NOMO-1 treated with DMSO at 0.1 percent for 48 hours (cell line): ENCODE measurements at regions not wholly inside any gene's neighbourhood (a gene's known extent, or its start where the extent isn't known, plus 50 kb on each side); places are given as distances from the start of the nearest gene placed in this dataset.

ENCODE experiments used
- DNase-seq: peaks from one replicate; lab custom pipeline; 2025; ENCODE audit not compliant: unreplicated experiment; lab: John Stamatoyannopoulos, UW

DNA sequence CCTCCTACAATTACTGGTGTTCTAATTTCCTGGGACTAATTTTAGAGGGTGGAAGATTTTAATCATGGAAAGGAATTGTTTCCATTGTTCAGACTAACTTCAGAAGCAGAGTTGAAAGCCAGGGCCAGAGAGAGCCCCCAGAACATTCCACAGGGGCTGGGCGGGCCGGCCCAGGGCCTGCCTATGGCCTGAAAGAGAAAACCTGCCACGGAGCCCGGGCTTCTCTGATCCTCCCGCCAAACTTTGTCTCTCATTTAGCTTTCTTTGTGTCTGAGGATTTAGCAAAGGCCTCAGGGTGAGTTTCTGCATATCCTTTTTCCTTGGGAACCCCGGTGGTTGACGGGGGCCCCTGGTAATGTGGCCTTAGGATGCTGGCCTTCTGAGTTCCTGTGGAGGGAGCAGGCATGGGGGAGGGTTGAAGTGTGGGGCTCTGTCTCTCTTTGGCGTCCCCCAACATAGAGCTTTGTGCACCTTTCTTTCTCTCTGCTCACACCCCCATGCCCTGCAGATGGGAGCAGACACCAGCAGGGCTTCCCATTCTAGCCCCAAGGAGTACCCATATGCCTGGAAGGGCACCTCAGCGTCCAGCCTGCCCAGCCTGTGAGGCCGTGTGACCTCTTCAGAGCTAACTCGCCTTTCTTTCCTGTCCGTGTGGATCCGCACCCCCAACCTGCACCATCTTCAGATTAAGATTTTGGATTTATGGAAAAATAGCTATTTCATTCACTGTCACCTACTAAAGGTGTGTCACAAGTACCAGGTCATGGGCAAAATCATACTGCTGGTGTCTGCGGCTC is 539.5 kb downstream of the FGF9 start:
- no peak for DNase-seq

DNA sequence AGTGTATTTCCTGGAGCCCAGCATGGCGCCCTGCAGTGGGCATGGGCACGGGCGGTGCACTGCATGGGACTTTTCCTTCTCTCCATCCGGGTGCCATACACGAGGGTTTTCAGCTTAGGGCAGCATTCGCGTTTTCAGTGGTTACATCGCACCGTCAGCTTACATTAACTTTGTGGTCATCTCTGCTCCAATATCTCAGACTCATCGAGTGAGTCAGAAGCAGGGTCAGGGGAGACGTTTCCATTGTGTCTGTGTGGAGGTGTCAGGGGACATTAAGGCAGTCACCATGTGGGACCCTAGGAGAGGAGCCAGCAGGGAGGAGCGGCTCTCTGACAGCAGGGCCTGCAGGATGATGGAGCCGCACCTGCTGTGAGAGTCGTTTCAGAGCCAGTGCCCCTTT is 541.0 kb downstream of the FGF9 start:
- DNase-seq: no peak

DNA sequence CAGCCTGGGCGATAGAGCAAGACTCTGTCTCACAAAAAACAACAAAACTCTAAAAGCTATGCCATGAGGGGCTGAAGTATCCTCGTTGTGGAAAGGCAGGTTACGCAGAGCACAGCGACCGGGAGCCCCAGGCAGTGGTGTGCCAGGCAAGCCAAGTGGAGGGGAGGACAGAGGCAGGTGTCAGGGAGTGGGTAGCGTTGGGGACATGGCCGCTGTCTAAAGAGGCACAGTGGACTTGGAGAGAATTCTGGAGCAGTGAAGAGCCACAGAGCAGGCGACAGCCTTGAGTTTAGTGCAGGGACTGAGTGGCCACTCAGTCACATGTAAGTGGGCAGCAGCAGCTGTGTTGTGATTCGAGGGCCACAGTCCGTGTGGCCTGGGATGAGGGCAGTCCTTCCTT is 541.7 kb downstream of the FGF9 start:
- DNase-seq: no peak

DNA sequence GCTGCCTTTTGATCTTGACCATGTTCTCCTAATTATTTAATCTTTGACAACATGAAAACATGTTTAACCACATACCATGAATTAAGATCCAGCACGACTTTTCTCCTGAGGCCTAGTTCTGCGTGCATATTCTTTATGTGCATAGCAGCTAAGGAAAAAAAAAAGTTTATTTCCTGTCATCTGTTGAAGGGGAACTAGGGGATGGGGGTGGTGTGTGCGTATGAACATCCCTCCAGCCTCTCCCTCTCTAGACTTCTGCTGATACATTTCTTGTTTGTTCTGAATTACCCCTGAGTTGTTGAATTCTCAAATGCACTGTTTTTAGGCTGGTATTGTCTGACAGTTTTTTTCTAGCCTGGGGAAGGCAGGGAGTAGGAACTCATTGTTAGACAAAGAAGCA is 543.3 kb downstream of the FGF9 start:
- DNase-seq: no peak

DNA sequence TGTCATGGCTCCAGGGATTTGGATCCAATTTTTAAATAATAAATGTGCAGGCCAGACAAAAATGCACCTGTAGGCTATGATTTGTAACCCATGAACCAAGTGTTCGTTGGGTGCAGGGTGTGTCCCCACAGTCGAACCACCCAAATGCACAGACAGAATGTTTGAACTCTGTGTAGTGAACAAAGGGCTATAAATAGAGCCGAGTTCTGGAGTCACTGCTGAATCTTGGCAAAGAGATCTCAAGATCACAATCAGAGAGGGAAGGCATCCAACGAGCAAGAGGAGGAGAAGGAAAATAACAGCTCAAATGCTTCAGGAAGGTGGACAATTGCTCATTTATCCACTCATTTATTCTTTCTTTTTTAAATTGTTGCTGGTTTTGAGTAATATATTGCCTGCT is 547.9 kb downstream of the FGF9 start:
- DNase-seq: no peak

DNA sequence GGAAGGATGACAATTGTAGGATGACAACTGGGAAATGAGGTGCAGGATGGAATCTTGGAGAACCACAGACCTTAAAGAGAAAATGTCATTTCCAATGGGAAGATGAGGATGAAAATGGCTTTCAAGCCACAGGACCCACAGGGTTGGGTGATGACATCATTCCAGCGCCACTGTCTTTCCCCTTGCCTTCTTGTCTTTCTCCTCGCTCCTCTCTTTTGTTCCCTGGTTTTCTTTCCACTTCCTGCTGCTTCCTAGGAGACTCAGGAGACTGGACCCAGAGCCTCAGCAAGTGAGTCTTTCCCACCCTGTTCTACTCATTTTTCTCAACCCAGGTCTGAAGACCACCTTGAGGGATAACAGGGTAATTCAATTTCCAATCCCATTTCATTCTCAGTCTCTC is 548.8 kb downstream of the FGF9 start:
- no peak for DNase-seq

DNA sequence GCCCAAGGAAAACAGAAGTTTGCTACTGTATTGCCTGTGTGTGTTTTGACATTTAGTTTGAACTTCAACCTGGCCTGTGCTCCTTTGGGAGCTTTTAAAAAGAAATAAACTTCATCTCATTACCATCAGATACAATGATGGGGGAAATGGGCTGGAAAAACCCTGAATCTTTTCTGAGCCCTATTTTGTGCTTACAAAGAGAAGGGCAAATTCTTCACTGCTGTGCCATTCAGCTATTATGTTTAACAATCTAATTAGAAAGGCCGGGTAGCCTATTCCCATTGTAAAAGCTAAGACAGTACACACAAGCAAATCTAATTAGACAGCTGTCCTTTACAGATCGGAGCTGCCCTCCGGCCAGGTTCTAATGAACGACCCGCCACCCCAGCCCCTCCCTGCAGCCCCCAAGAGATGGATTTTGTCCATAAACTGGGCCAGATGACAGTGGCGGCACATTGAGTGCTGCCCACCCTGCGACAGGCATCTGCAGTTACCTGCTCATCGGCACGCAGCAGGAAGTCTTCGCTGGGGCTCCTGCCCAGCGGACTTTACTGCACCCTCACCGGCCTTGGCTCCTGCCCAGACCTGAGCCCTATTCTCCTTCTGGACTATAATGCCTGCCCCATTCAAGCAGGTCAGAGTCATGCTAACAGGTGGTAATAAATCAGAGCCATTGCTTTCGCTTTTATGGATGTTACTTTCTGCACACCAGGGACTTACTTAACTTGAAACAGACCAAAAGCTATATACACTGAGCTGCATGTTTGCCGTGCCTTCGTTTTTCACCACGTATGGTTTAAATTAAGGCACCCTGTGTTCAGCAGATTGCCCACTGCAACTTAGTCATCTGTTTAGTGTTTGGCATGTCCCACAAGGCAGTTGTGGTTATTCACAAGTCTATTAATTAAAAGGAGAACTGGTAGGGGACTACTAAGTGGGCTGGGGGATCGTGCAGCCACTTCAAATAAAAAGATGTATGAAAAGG is 549.6 kb downstream of the FGF9 start:
- no peak for DNase-seq

DNA sequence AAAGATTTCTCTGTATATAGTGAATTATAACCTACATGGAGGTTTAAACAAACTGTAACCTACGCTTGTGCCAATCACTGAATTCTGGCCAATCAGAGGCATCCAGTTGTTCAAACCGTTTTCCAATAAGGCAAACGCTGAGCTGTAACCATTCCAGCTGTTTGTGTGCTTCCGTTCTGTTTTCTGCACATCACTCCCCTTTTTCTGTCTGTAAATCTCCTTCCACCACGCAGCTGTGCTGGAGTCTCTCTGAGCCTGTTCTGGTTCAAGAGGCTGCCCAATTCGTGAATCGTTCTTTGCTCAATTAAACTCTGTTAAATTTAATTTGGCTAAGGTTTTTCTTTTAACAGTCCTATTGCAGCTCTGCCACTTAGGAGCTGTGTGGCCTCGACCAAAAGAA is 552.5 kb downstream of the FGF9 start:
- DNase-seq: no peak

DNA sequence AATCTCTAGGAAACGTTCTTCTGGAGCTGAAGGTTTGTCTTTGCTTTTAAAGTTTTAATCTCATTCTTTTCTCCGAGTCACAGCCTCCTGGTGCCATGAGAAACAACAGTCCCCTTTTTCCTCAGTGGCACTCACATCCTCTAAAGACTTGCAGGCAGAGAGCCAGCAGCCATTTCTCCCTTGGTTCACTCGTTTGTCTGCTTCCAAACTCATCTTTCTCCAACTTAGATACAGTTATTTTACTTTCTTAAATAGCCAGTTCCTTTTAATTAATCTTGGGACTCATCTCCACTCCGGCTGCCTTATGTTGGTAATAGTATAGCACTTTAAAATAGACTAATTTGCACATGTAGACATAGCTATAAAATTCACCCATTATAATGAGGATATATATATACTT is 555.2 kb downstream of the FGF9 start:
- DNase-seq: no peak

DNA sequence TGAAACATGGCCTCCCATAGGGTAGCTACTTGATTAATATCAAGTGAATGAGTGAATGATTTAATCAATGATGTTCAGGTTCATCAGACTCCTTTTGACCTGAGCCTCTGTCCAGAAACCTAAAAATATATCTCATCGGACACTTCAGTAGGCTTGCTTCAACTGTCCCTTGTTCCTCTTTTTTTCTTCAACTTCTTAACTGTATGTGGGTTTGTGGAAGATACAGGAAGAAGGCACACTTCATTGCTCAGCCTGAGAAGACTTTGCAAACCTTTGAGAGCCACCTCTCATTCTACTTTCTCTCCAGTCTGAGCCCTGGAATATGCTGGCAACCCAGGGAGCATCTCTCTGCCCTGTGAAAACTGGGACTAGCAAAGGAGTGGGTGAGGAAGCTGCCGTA is 557.0 kb downstream of the FGF9 start:
- peak; percentile 22 for DNase-seq

DNA sequence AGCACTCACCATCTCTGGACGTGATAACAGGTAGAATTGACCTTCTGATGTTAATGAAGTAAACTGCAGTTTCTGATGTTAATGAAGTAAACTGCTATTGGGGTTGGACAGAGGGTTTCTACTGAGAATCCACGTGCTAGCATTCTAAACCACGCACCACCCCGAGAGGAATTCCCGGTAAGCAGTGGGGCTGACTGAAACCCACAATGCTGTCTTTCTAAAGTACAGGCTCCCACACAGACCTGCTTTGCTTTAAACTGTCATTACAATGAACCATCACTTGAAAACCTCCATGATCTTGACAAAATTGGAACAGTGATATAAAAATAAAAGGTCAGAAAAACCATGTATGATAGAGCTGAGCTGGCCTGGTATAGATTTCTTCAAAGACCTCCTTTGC is 559.0 kb downstream of the FGF9 start:
- no peak for DNase-seq

DNA sequence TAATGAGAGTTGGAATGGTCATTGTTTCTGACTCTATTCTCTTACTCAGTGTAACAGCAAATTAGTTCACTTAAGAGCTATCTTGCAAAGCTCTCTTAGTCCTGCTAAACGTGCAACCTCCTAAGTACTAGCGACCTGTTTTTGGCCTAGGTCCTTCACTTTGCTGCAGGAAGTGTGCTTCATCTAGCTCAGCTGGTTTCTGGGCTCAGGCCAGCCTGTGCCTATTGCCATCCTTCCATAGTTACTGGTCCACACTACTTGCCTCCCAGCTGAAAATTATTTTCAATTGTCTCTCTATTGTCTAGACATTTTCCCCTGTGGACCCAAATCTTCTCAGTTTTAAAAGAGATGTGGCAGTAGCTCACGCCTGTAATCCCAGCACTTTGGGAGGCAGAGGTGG is 561.3 kb downstream of the FGF9 start:
- no peak for DNase-seq

DNA sequence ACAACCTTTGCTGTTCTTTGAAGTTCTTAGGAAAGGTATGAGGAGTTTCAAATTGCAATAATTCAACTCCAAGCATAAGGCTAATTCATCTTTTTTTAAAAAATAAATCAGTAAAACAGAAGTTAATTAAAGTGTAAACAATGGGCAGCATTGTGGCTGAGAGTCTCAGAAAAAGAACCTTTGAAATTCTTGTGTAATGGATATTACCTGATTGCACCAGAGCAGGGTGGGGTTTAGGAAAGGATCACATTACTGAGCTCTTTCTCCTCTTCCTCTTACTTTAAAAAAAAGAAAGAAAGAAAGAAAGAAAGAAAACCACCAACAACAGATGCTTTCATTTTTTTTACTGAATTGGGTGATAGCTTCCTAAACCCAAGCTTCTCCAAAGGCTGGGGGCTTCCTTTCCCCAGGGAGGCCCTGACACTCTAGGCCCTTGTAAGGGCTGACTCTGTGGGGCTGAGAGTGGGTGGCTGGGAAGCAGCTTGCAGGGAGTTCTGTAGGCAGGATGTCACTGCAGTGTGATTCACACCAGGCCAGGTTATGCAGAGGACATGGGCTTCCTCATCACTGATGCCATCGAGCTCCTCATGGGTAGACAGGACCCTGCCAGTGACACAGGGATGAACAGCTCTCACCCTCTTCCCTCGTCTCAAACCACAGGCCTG is 564.5 kb downstream of the FGF9 start:
- DNase-seq: no peak

DNA sequence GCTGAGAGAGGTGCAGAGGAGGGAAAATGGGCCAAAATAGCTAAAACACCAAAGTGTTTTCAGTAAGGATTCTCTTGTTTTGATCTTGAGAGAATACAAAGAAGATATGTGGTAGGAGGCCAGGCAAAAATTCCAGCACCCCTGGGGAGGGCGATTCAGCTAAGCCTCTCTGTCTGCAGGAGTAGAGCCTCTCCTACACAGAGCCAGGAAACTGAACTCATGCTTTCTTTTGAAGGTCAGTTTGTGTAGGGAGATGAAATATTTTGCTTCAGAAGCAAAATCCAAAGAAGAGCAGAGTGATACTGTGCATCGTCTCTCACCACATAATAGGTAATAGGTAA is 565.0 kb downstream of the FGF9 start:
- DNase-seq: no peak

DNA sequence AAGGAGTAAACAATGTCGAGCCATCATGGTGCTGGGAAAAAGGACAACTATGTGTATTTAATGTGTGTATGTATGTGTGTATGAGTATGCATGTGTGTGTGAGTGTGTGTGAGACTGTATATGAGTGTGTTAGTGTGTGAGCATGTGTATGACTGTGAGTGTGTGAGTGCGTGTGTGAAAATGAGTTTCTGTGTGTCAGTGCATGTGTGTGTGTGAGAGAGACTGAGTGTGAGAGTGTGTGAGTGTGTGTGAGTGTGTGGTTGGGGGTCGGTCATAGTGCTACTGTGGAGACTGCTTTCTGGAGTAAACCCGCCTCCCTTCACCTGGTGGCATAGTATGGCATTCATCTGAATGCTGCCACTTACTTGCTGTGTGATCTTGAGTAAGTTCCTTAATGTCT is 567.4 kb downstream of the FGF9 start:
- no peak for DNase-seq

DNA sequence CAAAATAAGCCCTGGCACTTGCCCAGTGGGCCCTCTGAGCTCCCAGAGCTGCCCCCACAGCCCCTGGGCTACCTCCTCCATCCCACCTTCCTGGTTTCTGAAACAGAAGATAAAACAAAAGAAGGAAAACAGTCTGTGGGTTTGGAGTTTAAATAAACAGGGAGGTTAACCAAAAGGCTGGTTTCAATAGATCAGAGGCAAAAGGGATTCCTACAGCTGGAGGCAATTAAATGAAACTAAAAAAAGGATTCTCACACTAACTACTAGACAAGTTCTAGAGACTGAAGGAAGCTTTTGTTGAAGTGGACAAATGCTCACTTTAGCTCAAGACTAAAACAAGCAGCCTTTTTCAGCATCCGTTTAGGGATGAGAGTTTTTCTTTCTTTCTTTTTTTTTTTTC is 569.8 kb downstream of the FGF9 start:
- DNase-seq: no peak

DNA sequence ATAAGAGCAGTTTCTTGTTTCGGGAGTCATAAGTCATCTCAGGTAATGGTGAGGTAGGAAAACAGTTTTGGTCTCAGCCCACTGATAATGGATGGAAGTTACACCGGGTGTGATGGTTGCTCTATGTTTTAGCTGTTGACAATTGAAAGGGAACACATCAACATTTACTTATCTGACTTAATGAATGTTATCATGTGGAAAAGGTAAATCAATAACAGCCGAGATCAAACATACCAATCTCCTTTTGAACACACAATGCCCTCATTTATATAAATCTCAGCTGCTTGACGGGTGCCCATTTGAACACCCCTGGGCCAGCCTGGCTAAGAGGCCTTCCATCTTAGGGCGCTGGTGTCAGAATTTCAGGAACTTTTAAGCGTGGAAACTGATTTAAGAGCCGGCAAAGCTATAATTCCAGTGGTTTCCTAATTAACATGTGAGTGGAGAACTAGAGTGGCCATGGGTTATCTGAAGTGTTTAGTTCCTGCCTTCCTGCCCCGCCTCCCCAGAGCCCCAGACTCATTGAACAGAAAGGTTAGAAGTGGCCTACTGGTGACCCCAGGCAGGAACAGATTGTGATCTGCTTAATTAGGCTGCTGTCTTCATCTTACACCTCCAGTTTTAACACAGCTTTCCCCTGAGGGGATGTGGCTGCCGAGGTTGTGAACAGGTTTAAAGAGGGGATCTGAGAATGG is 572.7 kb downstream of the FGF9 start:
- DNase-seq: no peak

DNA sequence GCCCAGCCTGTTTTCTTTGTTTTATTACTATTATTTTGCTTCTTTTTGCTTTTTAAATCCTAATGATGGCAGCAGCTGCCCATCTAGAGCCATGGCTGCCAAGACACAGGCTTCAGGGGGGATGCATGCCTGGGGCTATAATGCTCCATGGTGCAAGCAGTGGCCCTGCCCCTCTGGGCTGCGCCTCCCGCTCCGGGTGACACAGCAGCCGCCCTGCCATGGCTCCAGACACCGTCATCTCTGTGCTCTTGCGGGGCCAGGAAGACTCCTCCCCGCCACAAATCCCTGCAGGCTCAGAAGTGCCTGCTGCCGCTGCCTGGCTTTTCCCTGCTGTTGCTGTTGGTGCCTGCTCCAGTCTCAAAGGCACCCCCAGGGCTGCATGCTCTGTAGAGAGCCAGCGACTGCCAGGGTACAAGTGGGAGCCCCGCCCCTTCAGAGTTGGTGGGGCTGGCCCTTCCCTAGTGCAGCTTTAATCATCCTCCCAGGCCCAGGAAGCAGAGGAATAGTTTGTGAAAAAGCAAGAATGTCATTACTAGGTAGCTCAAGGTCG is 581.5 kb downstream of the FGF9 start:
- DNase-seq: no peak

DNA sequence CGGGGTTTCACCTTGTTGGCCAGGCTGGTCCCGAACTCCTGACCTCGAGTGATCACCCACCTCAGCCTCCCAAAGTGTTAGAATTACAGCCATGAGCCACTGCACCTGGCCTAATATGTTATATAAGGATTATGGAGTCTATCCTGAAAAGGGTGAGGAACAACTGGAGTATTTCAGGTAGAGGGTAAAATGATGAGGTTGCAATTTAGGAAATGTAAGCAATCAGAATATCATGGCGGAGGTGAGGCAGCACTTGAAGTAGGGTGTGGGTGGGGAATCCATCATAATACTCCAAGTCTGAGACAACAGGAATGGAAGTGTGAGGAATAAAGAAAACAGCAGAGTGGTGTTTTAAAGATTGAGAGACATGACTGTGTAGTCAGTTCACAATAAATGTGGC is 582.2 kb downstream of the FGF9 start:
- DNase-seq: no peak

DNA sequence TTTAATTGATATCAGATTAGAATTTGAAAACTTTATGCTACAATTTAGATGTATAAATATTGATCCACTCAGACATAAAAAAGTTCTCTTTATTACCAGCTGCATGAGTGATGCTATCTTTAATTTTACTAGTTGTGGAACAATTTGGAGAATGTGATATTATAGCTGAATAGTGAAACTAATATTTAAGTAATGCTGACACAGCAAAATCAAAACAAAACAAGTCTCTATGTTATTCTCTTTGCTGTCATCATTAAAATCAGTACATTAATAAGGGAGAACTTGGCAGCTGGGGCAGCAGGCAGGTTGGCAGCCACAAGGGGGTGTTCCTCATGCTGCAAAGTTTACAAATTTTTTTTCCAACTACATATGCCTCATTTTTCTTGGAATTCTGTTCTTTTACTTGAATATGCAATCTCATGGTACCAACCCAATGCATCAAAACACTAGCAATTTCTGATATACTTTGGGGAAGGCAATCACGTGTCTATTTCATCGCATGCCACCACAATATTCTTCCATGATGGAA is 585.3 kb downstream of the FGF9 start:
- DNase-seq: no peak
